ENCODE measurements at regions not wholly inside any gene's neighbourhood (a gene's known extent, or its start where the extent isn't known, plus 50 kb on each side); places are given as distances from the start of the nearest gene placed in this dataset.

DNA sequence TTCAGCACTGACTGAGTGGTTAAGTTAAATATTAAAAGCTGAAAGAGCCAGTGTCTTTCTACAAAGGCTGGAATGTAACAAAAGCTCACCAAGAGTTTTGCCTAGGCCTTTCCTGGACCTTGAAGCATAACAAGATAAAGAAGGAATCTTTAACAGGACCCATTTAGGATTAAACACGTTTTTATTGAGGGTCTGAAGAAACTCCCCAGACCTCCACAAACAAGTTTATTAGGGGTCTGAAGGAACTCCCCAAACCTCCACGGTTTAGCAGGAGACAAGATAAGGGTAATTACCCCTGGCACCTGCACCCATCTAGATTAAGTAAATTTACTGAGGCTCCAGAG, 104.0 kb downstream of the ACAA2 start:
- TF ChIP-seq EZH2phosphoT487 (IDR thresholded peaks at IDR 0.05; ENCODE audit: low read depth), result no peak
- TF ChIP-seq, protein P1, sequence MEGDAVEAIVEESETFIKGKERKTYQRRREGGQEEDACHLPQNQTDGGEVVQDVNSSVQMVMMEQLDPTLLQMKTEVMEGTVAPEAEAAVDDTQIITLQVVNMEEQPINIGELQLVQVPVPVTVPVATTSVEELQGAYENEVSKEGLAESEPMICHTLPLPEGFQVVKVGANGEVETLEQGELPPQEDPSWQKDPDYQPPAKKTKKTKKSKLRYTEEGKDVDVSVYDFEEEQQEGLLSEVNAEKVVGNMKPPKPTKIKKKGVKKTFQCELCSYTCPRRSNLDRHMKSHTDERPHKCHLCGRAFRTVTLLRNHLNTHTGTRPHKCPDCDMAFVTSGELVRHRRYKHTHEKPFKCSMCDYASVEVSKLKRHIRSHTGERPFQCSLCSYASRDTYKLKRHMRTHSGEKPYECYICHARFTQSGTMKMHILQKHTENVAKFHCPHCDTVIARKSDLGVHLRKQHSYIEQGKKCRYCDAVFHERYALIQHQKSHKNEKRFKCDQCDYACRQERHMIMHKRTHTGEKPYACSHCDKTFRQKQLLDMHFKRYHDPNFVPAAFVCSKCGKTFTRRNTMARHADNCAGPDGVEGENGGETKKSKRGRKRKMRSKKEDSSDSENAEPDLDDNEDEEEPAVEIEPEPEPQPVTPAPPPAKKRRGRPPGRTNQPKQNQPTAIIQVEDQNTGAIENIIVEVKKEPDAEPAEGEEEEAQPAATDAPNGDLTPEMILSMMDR (IDR thresholded peaks at IDR 0.05; ENCODE audit: low read depth, low read length), result no peak
- Histone ChIP-seq H3K9me3 (ENCODE audit: insufficient read depth, low read length) (0 out of 2 replicates have a peak, but pooled peaks cover 4% of the 10 kb centered on the region), H3K79me2 (ENCODE audit: low read length) (no peaks in the 10 kb centered on the region), H3K27me3 (ENCODE audit: low read depth, low read length) (peaks cover 19% of the 10 kb centered on the region), H2AFZ (ENCODE audit: low read depth, low read length) (no peak overlapping the region), H3K36me3 (replicated peaks; ENCODE audit: low read depth, low read length) (no peaks in the 10 kb centered on the region), H4K20me1 (ENCODE audit: insufficient read depth, low read length) (no peaks in the 10 kb centered on the region), H3K4me3 (ENCODE audit: low read length) (no peak overlapping the region), H3K4me1 (ENCODE audit: low read length) (no peaks in the 10 kb centered on the region), H3K27ac (ENCODE audit: low read length) (no peak overlapping the region), H3K4me2 (ENCODE audit: low read length) (no peak overlapping the region), H3K9ac (ENCODE audit: low read length) (no peak overlapping the region)

- H3K4me1 ChIP-seq (ENCODE audit: low read length), result no peaks in the 10 kb centered on the region
- H3K27ac ChIP-seq (ENCODE audit: low read length), result no peak overlapping the region
- no peak overlapping the region for H3K9ac ChIP-seq (ENCODE audit: low read length)
- no peaks in the 10 kb centered on the region for H3K36me3 ChIP-seq (replicated peaks; ENCODE audit: low read depth, low read length)
- TF ChIP-seq, protein P1 (IDR thresholded peaks at IDR 0.05; ENCODE audit: low read depth, low read length), result no peak
- no peak for TF ChIP-seq EZH2phosphoT487 (IDR thresholded peaks at IDR 0.05; ENCODE audit: low read depth)
- H3K27me3 ChIP-seq (ENCODE audit: low read depth, low read length), result peaks cover 24% of the 10 kb centered on the region
- H3K79me2 ChIP-seq (ENCODE audit: low read length), result no peaks in the 10 kb centered on the region
- H4K20me1 ChIP-seq (ENCODE audit: insufficient read depth, low read length), result no peaks in the 10 kb centered on the region
- H3K4me2 ChIP-seq (ENCODE audit: low read length), result no peak overlapping the region
- H3K9me3 ChIP-seq (ENCODE audit: insufficient read depth, low read length), result 0 out of 2 replicates have a peak, but pooled peaks cover 4% of the 10 kb centered on the region
- no peak overlapping the region for H2AFZ ChIP-seq (ENCODE audit: low read depth, low read length)
- H3K4me3 ChIP-seq (ENCODE audit: low read length), result no peak overlapping the region
These were observed 104.5 kb downstream of the ACAA2 start for GRCh38 chr18:49708662-49709346.

DNA sequence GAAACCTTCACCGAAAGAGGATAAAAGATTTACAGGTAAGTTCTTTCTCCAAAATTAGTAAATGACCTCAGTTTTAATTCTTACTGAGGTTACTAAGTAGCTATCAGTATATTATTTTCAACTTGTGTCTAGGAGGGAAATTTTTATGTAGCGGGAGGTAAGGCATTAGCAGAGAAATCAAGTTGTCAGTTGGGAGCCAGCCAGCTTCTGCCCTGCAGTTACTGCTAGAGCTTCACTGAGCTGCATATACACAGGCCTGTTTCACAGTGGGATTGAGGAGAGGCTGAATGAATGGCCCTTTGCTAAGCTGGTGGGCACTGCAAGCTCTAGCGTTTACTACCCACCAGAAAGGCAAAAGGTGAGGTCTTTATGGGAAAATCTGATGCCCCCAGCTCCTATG, 105.7 kb downstream of the ACAA2 start:
- Histone ChIP-seq H2AFZ (ENCODE audit: low read depth, low read length) (no peak overlapping the region), H3K9me3 (ENCODE audit: insufficient read depth, low read length) (0 out of 2 replicates have a peak, but pooled peaks cover 4% of the 10 kb centered on the region), H4K20me1 (ENCODE audit: insufficient read depth, low read length) (no peaks in the 10 kb centered on the region), H3K9ac (ENCODE audit: low read length) (no peak overlapping the region), H3K27ac (ENCODE audit: low read length) (no peak overlapping the region), H3K4me3 (ENCODE audit: low read length) (no peak overlapping the region), H3K36me3 (replicated peaks; ENCODE audit: low read depth, low read length) (no peaks in the 10 kb centered on the region), H3K79me2 (ENCODE audit: low read length) (no peaks in the 10 kb centered on the region), H3K4me2 (ENCODE audit: low read length) (no peak overlapping the region), H3K27me3 (ENCODE audit: low read depth, low read length) (peaks cover 25% of the 10 kb centered on the region), H3K4me1 (ENCODE audit: low read length) (no peaks in the 10 kb centered on the region)
- TF ChIP-seq, protein P1 (IDR thresholded peaks at IDR 0.05; ENCODE audit: low read depth, low read length), result no peak
- no peak for TF ChIP-seq EZH2phosphoT487 (IDR thresholded peaks at IDR 0.05; ENCODE audit: low read depth)

DNA sequence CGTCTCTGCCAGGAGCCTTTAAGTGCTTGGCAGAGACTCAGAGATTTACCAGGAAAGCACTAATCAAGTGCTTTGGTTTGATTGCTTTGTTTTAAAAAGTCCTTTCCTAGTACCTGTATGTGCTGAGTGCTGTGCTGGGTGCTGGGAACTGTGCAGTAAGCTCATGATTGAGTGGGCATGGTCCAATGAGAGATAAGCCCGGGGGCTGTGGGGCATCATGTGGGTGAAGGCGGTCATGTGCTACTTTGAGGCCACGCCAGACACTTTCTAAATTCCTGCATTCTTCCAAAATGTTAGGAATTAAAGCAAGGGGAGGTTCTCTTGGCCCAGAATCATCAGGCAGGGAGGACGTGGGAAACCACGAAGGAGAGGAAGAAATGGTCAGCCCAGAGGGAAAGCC, 109.0 kb downstream of the ACAA2 start:
- Histone ChIP-seq H3K4me1 (ENCODE audit: low read length) (no peaks in the 10 kb centered on the region), H4K20me1 (ENCODE audit: insufficient read depth, low read length) (no peaks in the 10 kb centered on the region), H2AFZ (ENCODE audit: low read depth, low read length) (no peak overlapping the region), H3K36me3 (replicated peaks; ENCODE audit: low read depth, low read length) (no peaks in the 10 kb centered on the region), H3K79me2 (ENCODE audit: low read length) (no peaks in the 10 kb centered on the region), H3K27ac (ENCODE audit: low read length) (no peak overlapping the region), H3K4me3 (ENCODE audit: low read length) (no peak overlapping the region), H3K27me3 (ENCODE audit: low read depth, low read length) (peaks cover 16% of the 10 kb centered on the region), H3K4me2 (ENCODE audit: low read length) (no peak overlapping the region), H3K9me3 (ENCODE audit: insufficient read depth, low read length) (0 out of 2 replicates have a peak, but pooled peaks cover 4% of the 10 kb centered on the region), H3K9ac (ENCODE audit: low read length) (no peak overlapping the region)
- no peak for TF ChIP-seq EZH2phosphoT487 (IDR thresholded peaks at IDR 0.05; ENCODE audit: low read depth)
- TF ChIP-seq, protein P1 (IDR thresholded peaks at IDR 0.05; ENCODE audit: low read depth, low read length), result no peak
